ENCODE measurements at regions not wholly inside any gene's neighbourhood (a gene's known extent, or its start where the extent isn't known, plus 50 kb on each side); places are given as distances from the start of the nearest gene placed in this dataset.

DNA sequence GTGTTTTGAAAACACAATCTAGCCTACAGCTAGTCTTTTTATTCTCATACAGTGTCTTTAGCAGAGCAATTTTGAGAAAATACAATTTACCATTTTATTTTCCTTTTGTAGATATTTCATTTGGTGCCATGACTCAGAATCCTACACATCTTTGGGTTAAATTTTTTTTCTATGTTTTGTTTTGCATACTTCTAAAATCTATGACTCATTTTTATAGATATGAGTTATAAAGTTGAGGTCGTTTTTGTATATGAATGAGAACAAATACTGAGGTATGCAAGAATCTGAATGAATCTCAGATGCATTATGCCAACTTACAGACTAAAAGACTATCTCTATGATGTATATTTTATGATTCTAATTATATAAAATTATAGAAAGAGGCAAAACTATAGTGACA lies 206.5 kb upstream of the ANXA10 start:
- TF ChIP-seq, protein P1, sequence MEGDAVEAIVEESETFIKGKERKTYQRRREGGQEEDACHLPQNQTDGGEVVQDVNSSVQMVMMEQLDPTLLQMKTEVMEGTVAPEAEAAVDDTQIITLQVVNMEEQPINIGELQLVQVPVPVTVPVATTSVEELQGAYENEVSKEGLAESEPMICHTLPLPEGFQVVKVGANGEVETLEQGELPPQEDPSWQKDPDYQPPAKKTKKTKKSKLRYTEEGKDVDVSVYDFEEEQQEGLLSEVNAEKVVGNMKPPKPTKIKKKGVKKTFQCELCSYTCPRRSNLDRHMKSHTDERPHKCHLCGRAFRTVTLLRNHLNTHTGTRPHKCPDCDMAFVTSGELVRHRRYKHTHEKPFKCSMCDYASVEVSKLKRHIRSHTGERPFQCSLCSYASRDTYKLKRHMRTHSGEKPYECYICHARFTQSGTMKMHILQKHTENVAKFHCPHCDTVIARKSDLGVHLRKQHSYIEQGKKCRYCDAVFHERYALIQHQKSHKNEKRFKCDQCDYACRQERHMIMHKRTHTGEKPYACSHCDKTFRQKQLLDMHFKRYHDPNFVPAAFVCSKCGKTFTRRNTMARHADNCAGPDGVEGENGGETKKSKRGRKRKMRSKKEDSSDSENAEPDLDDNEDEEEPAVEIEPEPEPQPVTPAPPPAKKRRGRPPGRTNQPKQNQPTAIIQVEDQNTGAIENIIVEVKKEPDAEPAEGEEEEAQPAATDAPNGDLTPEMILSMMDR (IDR thresholded peaks at IDR 0.05 in 8 of 11, conservative IDR thresholded peaks at IDR 0.05 in 3 of 11) = no peak
- TF ChIP-seq POLR2A (IDR thresholded peaks at IDR 0.05) (no peak), POLR2AphosphoS5 (IDR thresholded peaks at IDR 0.05) (no peak)

All from spleen (tissue), 7 donors.